ENCODE measurements at regions not wholly inside any gene's neighbourhood (a gene's known extent, or its start where the extent isn't known, plus 50 kb on each side); places are given as distances from the start of the nearest gene placed in this dataset.

- Histone ChIP-seq H3K27me3 (ENCODE audit: control insufficient read depth in 2 of 2, insufficient read depth in 2 of 2, low read length in 2 of 2) (peaks cover 11 to 34% of the 10 kb centered on the region in 2 experiments), H3K4me1 (replicated peaks in 1 of 2; ENCODE audit: control insufficient read depth in 2 of 2, insufficient read depth in 2 of 2, low read length in 2 of 2) (no peaks in the 10 kb centered on the region), H3K79me2 (ENCODE audit: control insufficient read depth, insufficient read depth, low read length) (no peaks in the 10 kb centered on the region), H2AFZ (ENCODE audit: low read depth, low read length) (no peak overlapping the region), H3K4me3 (no peak overlapping the region), H3K9me1 (ENCODE audit: control insufficient read depth, insufficient read depth, low read length) (no peaks in the 10 kb centered on the region), H3K9me3 (replicated peaks; ENCODE audit: control insufficient read depth, insufficient read depth, low read depth, low read length) (no peaks in the 10 kb centered on the region), H3K27ac (ENCODE audit: extremely low read depth, low read depth, low read length) (no peak overlapping the region), H3K36me3 (ENCODE audit: control insufficient read depth, insufficient read depth, low read length) (no peaks in the 10 kb centered on the region), H3K9ac (ENCODE audit: insufficient read depth in 1 of 2, low read depth in 2 of 2, low read length in 2 of 2) (no peak overlapping the region), H4K20me1 (replicated peaks; ENCODE audit: control insufficient read depth, insufficient read depth, low read length) (0 out of 2 replicates have a peak, but pooled peaks cover 7% of the 10 kb centered on the region), H3K4me2 (ENCODE audit: insufficient read depth, low read length) (no peak overlapping the region)
- no TSS peak for BruUV-seq (replicated peaks)
- in situ Hi-C loops (cut with MboI) = no loop called here
- ChIA-PET CTCF (ENCODE audit: low intra/inter-chr PET ratio) (no interaction called here), POLR2A (interaction anchor here (1.0 kb wide), 1 partner anchor 20 kb away, joined by 3 read pairs; no protein-coding TSS in a partner anchor)
- ATAC-seq = no peak
- intact Hi-C loops (cut with micrococcal nuclease) = no loop called here
- no peak for DNase-seq (ENCODE audit: extremely low read depth in 1 of 4, low spot score in 3 of 4)
- TF ChIP-seq KAT7 (CRISPR knock-in tag; IDR thresholded peaks at IDR 0.05; ENCODE audit: borderline replicate concordance) (no peak), XRCC3 (IDR thresholded peaks at IDR 0.05) (no peak), YY1 (IDR thresholded peaks at IDR 0.05; ENCODE audit: borderline replicate concordance in 1 of 3, control insufficient read depth in 1 of 3, extremely low read depth in 1 of 3, insufficient read depth in 3 of 3, insufficient read length in 1 of 3, insufficient replicate concordance in 2 of 3, low read depth in 1 of 3, low read length in 2 of 3) (no peak), ZNF76 (CRISPR knock-in tag; IDR thresholded peaks at IDR 0.05; ENCODE audit: borderline replicate concordance) (no peak), MBD2 (IDR thresholded peaks at IDR 0.05; ENCODE audit: borderline replicate concordance, low read depth) (no peak), MAFG (tag; conservative IDR thresholded peaks at IDR 0.05) (no peak), WHSC1 (IDR thresholded peaks at IDR 0.05; ENCODE audit: low read length) (no peak), GTF2F1 (IDR thresholded peaks at IDR 0.05; ENCODE audit: low read depth, low read length) (no peak)
- 7% methylated on average over 6 of the region's 6 CpGs for WGBS (ENCODE audit: insufficient coverage, low coverage, missing lambda C conversion rate)
- FAIRE-seq = no peak
Observed at GRCh38 chr17:74019271-74019670, 184.2 kb upstream of the RPL38 start.
